BJ (cell line): ENCODE measurements at regions not wholly inside any gene's neighbourhood (a gene's known extent, or its start where the extent isn't known, plus 50 kb on each side); places are given as distances from the start of the nearest gene placed in this dataset.

Source experiments
- CTCF ChIA-PET: fragments of 350-600 bp; formaldehyde crosslinking; extraction: SDS; loops from one replicate; lab custom pipeline; 2021; ENCODE audit warnings: antibody characterized with exemption, inconsistent platforms; lab: Yijun Ruan, JAX
- POLR2A ChIA-PET: fragments of 300-600 bp; sonication (Branson Sonifier 250); formaldehyde crosslinking; extraction: SDS; loops from one replicate; lab custom pipeline; 2021; ENCODE audit warnings: antibody characterized with exemption; lab: Charles Lee
- DNase-seq: peaks from one replicate; pipeline ENCODE4 v3.0.0-alpha.2; 2011; ENCODE audit warnings: low read depth
- H3K27me3 ChIP-seq: 2 replicates; pipeline ENCODE4 v1.6.0; 2011; ENCODE audit warnings: low read length; ENCODE audit not compliant: control insufficient read depth, insufficient read depth
- H3K36me3 ChIP-seq: 2 replicates; pipeline ENCODE4 v1.5.1; 2011; ENCODE audit warnings: low read length; ENCODE audit not compliant: control insufficient read depth, insufficient read depth
- H3K4me3 ChIP-seq: 2 replicates; pipeline ENCODE4 v1.5.1; 2011; ENCODE audit warnings: low read depth, mild to moderate bottlenecking, control low read depth, low read length
- CTCF ChIP-seq: IDR thresholded peaks from 2 replicates; pipeline ENCODE4 v1.5.1; 2011; ENCODE audit warnings: low read depth, mild to moderate bottlenecking, control low read depth, inconsistent platforms, low read length, moderate library complexity; ENCODE audit not compliant: insufficient read depth

GRCh38 chr5:116908537-116908936, 333.9 kb upstream of the SEMA6A start:
- ChIA-PET POLR2A (no interaction called here), CTCF (no interaction called here)
- no peak for DNase-seq
- Histone ChIP-seq H3K4me3 (no peak overlapping the region), H3K27me3 (no peaks in the 10 kb centered on the region), H3K36me3 (no peaks in the 10 kb centered on the region)
- TF ChIP-seq CTCF = no peak

GRCh38 chr5:116905885-116906284, 331.3 kb upstream of the SEMA6A start:
- no peak for TF ChIP-seq CTCF
- no peak for DNase-seq
- ChIA-PET CTCF (no interaction called here), POLR2A (no interaction called here)
- Histone ChIP-seq H3K27me3 (no peaks in the 10 kb centered on the region), H3K36me3 (no peaks in the 10 kb centered on the region), H3K4me3 (no peak overlapping the region)

- CTCF ChIA-PET = interaction anchor here (0.6 kb wide), 1 partner anchor 860 kb away, joined by 3 read pairs; no protein-coding TSS in a partner anchor
Measured at GRCh38 chr5:116900793-116901192, 326.2 kb upstream of the SEMA6A start.

GRCh38 chr5:116898917-116899316, 324.3 kb upstream of the SEMA6A start:
- CTCF ChIA-PET = no interaction called here

More at GRCh38 chr5:116900793-116901192, 326.2 kb upstream of the SEMA6A start:
- TF ChIP-seq CTCF = no peak
- POLR2A ChIA-PET = no interaction called here
- H3K36me3 ChIP-seq = no peaks in the 10 kb centered on the region
- no peak for DNase-seq
- H3K4me3 ChIP-seq = no peak overlapping the region
- no peaks in the 10 kb centered on the region for H3K27me3 ChIP-seq

GRCh38 chr5:116897291-116897690, 322.7 kb upstream of the SEMA6A start:
- POLR2A ChIA-PET = no interaction called here
- Histone ChIP-seq H3K27me3 (no peaks in the 10 kb centered on the region), H3K4me3 (no peak overlapping the region), H3K36me3 (no peaks in the 10 kb centered on the region)
- DNase-seq = no peak
- CTCF ChIA-PET = no interaction called here
- no peak for TF ChIP-seq CTCF

More at GRCh38 chr5:116898917-116899316, 324.3 kb upstream of the SEMA6A start:
- no peaks in the 10 kb centered on the region for H3K27me3 ChIP-seq
- no peaks in the 10 kb centered on the region for H3K36me3 ChIP-seq
- TF ChIP-seq CTCF = no peak
- no peak overlapping the region for H3K4me3 ChIP-seq
- no peak for DNase-seq
- POLR2A ChIA-PET = no interaction called here
